Ovary (tissue), 3 donors: ENCODE measurements at regions not wholly inside any gene's neighbourhood (a gene's known extent, or its start where the extent isn't known, plus 50 kb on each side); places are given as distances from the start of the nearest gene placed in this dataset.

Source experiments
- CTCF ChIP-seq, 3 donors: fragments of 450-650 bp in 2 of 3; fragments of 200-600 bp in 1 of 3; IDR thresholded peaks; one replicate each; pipeline versions ENCODE4 v1.5.1 to v1.8.0; 2016 to 2022; ENCODE audit warnings: antibody characterized with exemption in 3 of 3, mild to moderate bottlenecking in 1 of 3
- EP300 ChIP-seq: sonication (generic); formaldehyde crosslinking; IDR thresholded peaks from one replicate; pipeline ENCODE4 v1.6.1; 2017; ENCODE audit warnings: antibody characterized with exemption
- POLR2A ChIP-seq: fragments of 450-650 bp; IDR thresholded peaks from one replicate; pipeline ENCODE4 v1.6.1; 2017; ENCODE audit warnings: antibody characterized with exemption, mild to moderate bottlenecking, moderate library complexity
- donor health status: DM: no; HTN: no; CAD: no.

GRCh38 chr2:16189029-16189835, 248.9 kb downstream of the MYCN start:
- no peak for TF ChIP-seq CTCF (IDR thresholded peaks at IDR 0.05)
- no peak for TF ChIP-seq EP300
- no peak for TF ChIP-seq POLR2A
